Liver (tissue), 3 donors: ENCODE measurements at regions not wholly inside any gene's neighbourhood (a gene's known extent, or its start where the extent isn't known, plus 50 kb on each side); places are given as distances from the start of the nearest gene placed in this dataset.

ENCODE experiments used
- EGR1 ChIP-seq, 2 donors: IDR thresholded peaks; 2 replicates each; pipeline ENCODE4 v1.6.1; 2016 to 2018; ENCODE audit warnings: antibody characterized with exemption in 2 of 2, low read depth in 2 of 2
- HNF4A ChIP-seq, 2 donors: conservative IDR thresholded peaks; 2 replicates each; pipeline ENCODE4 v1.6.1; 2016; ENCODE audit warnings: antibody characterized with exemption in 2 of 2, mild to moderate bottlenecking in 2 of 2
- JUND ChIP-seq, 2 donors: IDR thresholded peaks; 2 replicates each; pipeline ENCODE4 v1.6.1; 2016; ENCODE audit warnings: antibody characterized with exemption in 2 of 2
- RAD21 ChIP-seq, 2 donors: IDR thresholded peaks; 2 replicates each; pipeline ENCODE4 v1.6.1; 2016; ENCODE audit warnings: antibody characterized with exemption in 2 of 2, mild to moderate bottlenecking in 2 of 2
- RXRA ChIP-seq, 2 donors: IDR thresholded peaks; 2 replicates each; pipeline ENCODE4 v1.6.1; 2017 to 2018; ENCODE audit warnings: antibody characterized with exemption in 2 of 2, mild to moderate bottlenecking in 1 of 2
- SP1 ChIP-seq: IDR thresholded peaks from 2 replicates; pipeline ENCODE4 v1.6.1; 2018; ENCODE audit warnings: antibody characterized with exemption, mild to moderate bottlenecking
- TAF1 ChIP-seq: conservative IDR thresholded peaks from 2 replicates; pipeline ENCODE4 v1.6.1; 2016; ENCODE audit warnings: antibody characterized with exemption, mild to moderate bottlenecking
- YY1 ChIP-seq: IDR thresholded peaks from 2 replicates; pipeline ENCODE4 v1.6.1; 2016; ENCODE audit warnings: antibody characterized with exemption, mild to moderate bottlenecking
- TF ChIP-seq, protein P1 (sequence below): fragments of 150-350 bp; IDR thresholded peaks from 2 replicates; pipeline ENCODE4 v1.5.1; 2017; ENCODE audit warnings: improper control_type of control experiment, low read depth, low read length; ENCODE audit not compliant: missing input control
- TF ChIP-seq, protein P2 (sequence below): IDR thresholded peaks from 2 replicates; pipeline ENCODE4 v1.6.1; 2016; ENCODE audit warnings: antibody characterized with exemption, mild to moderate bottlenecking
- TF ChIP-seq, protein P3 (sequence below): IDR thresholded peaks from 2 replicates; pipeline ENCODE4 v1.6.1; 2016; ENCODE audit warnings: antibody characterized with exemption
- TF ChIP-seq, protein P4 (sequence below): IDR thresholded peaks from 2 replicates; pipeline ENCODE4 v1.6.1; 2016; ENCODE audit warnings: antibody characterized with exemption
- TF ChIP-seq, protein P5 (sequence below): IDR thresholded peaks from 2 replicates; pipeline ENCODE4 v1.6.1; 2016; ENCODE audit warnings: antibody characterized with exemption
- donor health status: healthy.
- donor health status: healthy.

DNA sequence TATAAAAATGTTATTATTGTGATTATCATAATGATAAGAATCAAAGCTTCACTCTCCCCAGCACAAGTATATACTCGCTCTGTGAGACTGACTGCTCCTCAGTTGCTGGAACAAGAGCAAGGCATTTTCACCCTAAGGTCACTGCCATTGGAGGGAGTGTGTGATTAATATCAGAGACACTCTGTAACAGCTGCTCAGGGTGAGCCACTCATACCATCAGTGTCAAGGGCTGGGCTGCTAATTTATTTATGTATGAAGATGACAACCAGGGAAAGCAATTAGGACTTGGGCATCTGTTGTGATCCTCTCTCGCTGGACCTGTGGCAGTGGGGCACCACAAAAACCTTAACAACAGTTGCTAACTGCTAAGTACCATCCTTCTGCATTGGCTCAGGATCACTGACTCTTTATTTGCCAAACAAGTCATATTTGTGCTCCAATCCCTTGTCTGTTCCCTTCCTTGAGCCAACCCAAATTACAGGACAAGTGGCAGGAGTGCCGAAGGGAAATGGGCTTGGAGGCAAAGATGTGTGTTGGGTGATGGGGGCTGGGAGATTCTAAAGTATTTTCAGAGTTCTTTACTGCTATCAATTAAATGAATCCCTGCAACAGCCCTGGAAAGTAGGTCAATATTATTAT lies 297.5 kb upstream of the STT3B start:
- TF ChIP-seq, protein P1, sequence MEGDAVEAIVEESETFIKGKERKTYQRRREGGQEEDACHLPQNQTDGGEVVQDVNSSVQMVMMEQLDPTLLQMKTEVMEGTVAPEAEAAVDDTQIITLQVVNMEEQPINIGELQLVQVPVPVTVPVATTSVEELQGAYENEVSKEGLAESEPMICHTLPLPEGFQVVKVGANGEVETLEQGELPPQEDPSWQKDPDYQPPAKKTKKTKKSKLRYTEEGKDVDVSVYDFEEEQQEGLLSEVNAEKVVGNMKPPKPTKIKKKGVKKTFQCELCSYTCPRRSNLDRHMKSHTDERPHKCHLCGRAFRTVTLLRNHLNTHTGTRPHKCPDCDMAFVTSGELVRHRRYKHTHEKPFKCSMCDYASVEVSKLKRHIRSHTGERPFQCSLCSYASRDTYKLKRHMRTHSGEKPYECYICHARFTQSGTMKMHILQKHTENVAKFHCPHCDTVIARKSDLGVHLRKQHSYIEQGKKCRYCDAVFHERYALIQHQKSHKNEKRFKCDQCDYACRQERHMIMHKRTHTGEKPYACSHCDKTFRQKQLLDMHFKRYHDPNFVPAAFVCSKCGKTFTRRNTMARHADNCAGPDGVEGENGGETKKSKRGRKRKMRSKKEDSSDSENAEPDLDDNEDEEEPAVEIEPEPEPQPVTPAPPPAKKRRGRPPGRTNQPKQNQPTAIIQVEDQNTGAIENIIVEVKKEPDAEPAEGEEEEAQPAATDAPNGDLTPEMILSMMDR: no peak
- TF ChIP-seq RAD21 (IDR thresholded peaks at IDR 0.05): no peak
- no peak for TF ChIP-seq YY1
- TF ChIP-seq, protein P2, sequence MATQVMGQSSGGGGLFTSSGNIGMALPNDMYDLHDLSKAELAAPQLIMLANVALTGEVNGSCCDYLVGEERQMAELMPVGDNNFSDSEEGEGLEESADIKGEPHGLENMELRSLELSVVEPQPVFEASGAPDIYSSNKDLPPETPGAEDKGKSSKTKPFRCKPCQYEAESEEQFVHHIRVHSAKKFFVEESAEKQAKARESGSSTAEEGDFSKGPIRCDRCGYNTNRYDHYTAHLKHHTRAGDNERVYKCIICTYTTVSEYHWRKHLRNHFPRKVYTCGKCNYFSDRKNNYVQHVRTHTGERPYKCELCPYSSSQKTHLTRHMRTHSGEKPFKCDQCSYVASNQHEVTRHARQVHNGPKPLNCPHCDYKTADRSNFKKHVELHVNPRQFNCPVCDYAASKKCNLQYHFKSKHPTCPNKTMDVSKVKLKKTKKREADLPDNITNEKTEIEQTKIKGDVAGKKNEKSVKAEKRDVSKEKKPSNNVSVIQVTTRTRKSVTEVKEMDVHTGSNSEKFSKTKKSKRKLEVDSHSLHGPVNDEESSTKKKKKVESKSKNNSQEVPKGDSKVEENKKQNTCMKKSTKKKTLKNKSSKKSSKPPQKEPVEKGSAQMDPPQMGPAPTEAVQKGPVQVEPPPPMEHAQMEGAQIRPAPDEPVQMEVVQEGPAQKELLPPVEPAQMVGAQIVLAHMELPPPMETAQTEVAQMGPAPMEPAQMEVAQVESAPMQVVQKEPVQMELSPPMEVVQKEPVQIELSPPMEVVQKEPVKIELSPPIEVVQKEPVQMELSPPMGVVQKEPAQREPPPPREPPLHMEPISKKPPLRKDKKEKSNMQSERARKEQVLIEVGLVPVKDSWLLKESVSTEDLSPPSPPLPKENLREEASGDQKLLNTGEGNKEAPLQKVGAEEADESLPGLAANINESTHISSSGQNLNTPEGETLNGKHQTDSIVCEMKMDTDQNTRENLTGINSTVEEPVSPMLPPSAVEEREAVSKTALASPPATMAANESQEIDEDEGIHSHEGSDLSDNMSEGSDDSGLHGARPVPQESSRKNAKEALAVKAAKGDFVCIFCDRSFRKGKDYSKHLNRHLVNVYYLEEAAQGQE: no peak
- TF ChIP-seq EGR1 (IDR thresholded peaks at IDR 0.05; ENCODE audit: low read depth in 2 of 2): no peak
- no peak for TF ChIP-seq RXRA (IDR thresholded peaks at IDR 0.05)
- no peak for TF ChIP-seq JUND (IDR thresholded peaks at IDR 0.05)
- TF ChIP-seq, protein P3, sequence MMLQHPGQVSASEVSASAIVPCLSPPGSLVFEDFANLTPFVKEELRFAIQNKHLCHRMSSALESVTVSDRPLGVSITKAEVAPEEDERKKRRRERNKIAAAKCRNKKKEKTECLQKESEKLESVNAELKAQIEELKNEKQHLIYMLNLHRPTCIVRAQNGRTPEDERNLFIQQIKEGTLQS: no peak
- TF ChIP-seq, protein P4, sequence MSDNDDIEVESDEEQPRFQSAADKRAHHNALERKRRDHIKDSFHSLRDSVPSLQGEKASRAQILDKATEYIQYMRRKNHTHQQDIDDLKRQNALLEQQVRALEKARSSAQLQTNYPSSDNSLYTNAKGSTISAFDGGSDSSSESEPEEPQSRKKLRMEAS: no peak
- no peak for TF ChIP-seq SP1
- TF ChIP-seq HNF4A (conservative IDR thresholded peaks at IDR 0.05): no peak
- TF ChIP-seq, protein P5, sequence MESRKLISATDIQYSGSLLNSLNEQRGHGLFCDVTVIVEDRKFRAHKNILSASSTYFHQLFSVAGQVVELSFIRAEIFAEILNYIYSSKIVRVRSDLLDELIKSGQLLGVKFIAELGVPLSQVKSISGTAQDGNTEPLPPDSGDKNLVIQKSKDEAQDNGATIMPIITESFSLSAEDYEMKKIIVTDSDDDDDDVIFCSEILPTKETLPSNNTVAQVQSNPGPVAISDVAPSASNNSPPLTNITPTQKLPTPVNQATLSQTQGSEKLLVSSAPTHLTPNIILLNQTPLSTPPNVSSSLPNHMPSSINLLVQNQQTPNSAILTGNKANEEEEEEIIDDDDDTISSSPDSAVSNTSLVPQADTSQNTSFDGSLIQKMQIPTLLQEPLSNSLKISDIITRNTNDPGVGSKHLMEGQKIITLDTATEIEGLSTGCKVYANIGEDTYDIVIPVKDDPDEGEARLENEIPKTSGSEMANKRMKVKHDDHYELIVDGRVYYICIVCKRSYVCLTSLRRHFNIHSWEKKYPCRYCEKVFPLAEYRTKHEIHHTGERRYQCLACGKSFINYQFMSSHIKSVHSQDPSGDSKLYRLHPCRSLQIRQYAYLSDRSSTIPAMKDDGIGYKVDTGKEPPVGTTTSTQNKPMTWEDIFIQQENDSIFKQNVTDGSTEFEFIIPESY: no peak
- no peak for TF ChIP-seq TAF1
